Stimulated activated CD4-positive, alpha-beta T cell treated with anti-CD3 and anti-CD28 coated beads, Interleukin-4, amount 100 ng/mL, for 1 hour (primary cell): ENCODE measurements at regions not wholly inside any gene's neighbourhood (a gene's known extent, or its start where the extent isn't known, plus 50 kb on each side); places are given as distances from the start of the nearest gene placed in this dataset.

Experiments
- DNase-seq: peaks from one replicate; pipeline ENCODE4 v3.0.0-alpha.2; 2020

- no peak for DNase-seq
Measured at GRCh38 chr2:44879269-44880124, 62.0 kb upstream of the SIX3 start.

- no peak for DNase-seq
Measured at GRCh38 chr2:44880125-44880483, 61.4 kb upstream of the SIX3 start.

GRCh38 chr2:44881856-44882255 lies 59.6 kb upstream of the SIX3 start:
- no peak for DNase-seq

- DNase-seq = no peak
Measured at GRCh38 chr2:44883356-44883755, 58.1 kb upstream of the SIX3 start.

- DNase-seq = no peak
Measured at GRCh38 chr2:44884231-44884630, 57.3 kb upstream of the SIX3 start.

GRCh38 chr2:44884677-44885076 lies 56.8 kb upstream of the SIX3 start:
- no peak for DNase-seq

- no peak for DNase-seq
Measured at GRCh38 chr2:44886414-44886813, 55.1 kb upstream of the SIX3 start.

- no peak for DNase-seq
Measured at GRCh38 chr2:44889096-44889495, 52.4 kb upstream of the SIX3 start.
